ENCODE measurements at regions not wholly inside any gene's neighbourhood (a gene's known extent, or its start where the extent isn't known, plus 50 kb on each side); places are given as distances from the start of the nearest gene placed in this dataset.

- no peak for TF ChIP-seq CTCF (conservative IDR thresholded peaks at IDR 0.05 in 1 of 2, IDR thresholded peaks at IDR 0.05 in 1 of 2; ENCODE audit: low read depth in 1 of 2, low read length in 2 of 2)
- TF ChIP-seq EZH2 (IDR thresholded peaks at IDR 0.05; ENCODE audit: low read length, missing control alignments), result no peak
These were observed 385.6 kb downstream of the HNRNPD start for GRCh38 chr4:81988178-81988577.
